ENCODE measurements at regions not wholly inside any gene's neighbourhood (a gene's known extent, or its start where the extent isn't known, plus 50 kb on each side); places are given as distances from the start of the nearest gene placed in this dataset.

- no peak for FAIRE-seq
- TF ChIP-seq POLR2AphosphoS5 (IDR thresholded peaks at IDR 0.05; ENCODE audit: low read depth, low read length), result no peak
- DNase-seq (ENCODE audit: insufficient read length, low spot score), result no peak
These were observed 113.2 kb downstream of the MICALL2 start for GRCh38 chr7:1345796-1346755.

- TF ChIP-seq POU2F2 (IDR thresholded peaks at IDR 0.05; ENCODE audit: low read depth, low read length) (no peak), TAF1 (IDR thresholded peaks at IDR 0.05; ENCODE audit: low read depth, low read length) (no peak), POLR2AphosphoS5 (IDR thresholded peaks at IDR 0.05; ENCODE audit: low read depth, low read length) (no peak), PAX5 (IDR thresholded peaks at IDR 0.05; ENCODE audit: insufficient read depth, low read length, severe bottlenecking) (no peak), POLR2A (IDR thresholded peaks at IDR 0.05; ENCODE audit: low read depth, low read length) (no peak), SPI1 (IDR thresholded peaks at IDR 0.05; ENCODE audit: low read depth, low read length) (no peak)
- FAIRE-seq (no peak), DNase-seq (ENCODE audit: insufficient read length, low spot score) (no peak)
These were observed 112.4 kb downstream of the MICALL2 start for GRCh38 chr7:1346851-1347250.

- TF ChIP-seq POU2F2 (IDR thresholded peaks at IDR 0.05; ENCODE audit: low read depth, low read length) (no peak), TAF1 (IDR thresholded peaks at IDR 0.05; ENCODE audit: low read depth, low read length) (no peak), POLR2AphosphoS5 (IDR thresholded peaks at IDR 0.05; ENCODE audit: low read depth, low read length) (no peak), SPI1 (IDR thresholded peaks at IDR 0.05; ENCODE audit: low read depth, low read length) (no peak), POLR2A (IDR thresholded peaks at IDR 0.05; ENCODE audit: low read depth, low read length) (no peak), PAX5 (IDR thresholded peaks at IDR 0.05; ENCODE audit: insufficient read depth, low read length, severe bottlenecking) (no peak)
- FAIRE-seq (no peak), DNase-seq (ENCODE audit: insufficient read length, low spot score) (no peak)
These were observed 111.0 kb downstream of the MICALL2 start for GRCh38 chr7:1348096-1348822.

GRCh38 chr7:1348823-1349335, 110.4 kb downstream of the MICALL2 start:
- FAIRE-seq, result no peak
- TF ChIP-seq POLR2A (IDR thresholded peaks at IDR 0.05; ENCODE audit: low read depth, low read length), result no peak
- no peak for TF ChIP-seq POLR2AphosphoS5 (IDR thresholded peaks at IDR 0.05; ENCODE audit: low read depth, low read length)
- no peak for TF ChIP-seq SPI1 (IDR thresholded peaks at IDR 0.05; ENCODE audit: low read depth, low read length)
- no peak for TF ChIP-seq TAF1 (IDR thresholded peaks at IDR 0.05; ENCODE audit: low read depth, low read length)
- TF ChIP-seq PAX5 (IDR thresholded peaks at IDR 0.05; ENCODE audit: insufficient read depth, low read length, severe bottlenecking), result no peak
- no peak for TF ChIP-seq POU2F2 (IDR thresholded peaks at IDR 0.05; ENCODE audit: low read depth, low read length)
- no peak for DNase-seq (ENCODE audit: insufficient read length, low spot score)

GRCh38 chr7:1349351-1349761, 109.9 kb downstream of the MICALL2 start:
- no peak for DNase-seq (ENCODE audit: insufficient read length, low spot score)
- no peak for TF ChIP-seq POU2F2 (IDR thresholded peaks at IDR 0.05; ENCODE audit: low read depth, low read length)
- TF ChIP-seq POLR2AphosphoS5 (IDR thresholded peaks at IDR 0.05; ENCODE audit: low read depth, low read length), result no peak
- TF ChIP-seq POLR2A (IDR thresholded peaks at IDR 0.05; ENCODE audit: low read depth, low read length), result no peak
- TF ChIP-seq TAF1 (IDR thresholded peaks at IDR 0.05; ENCODE audit: low read depth, low read length), result no peak
- no peak for TF ChIP-seq PAX5 (IDR thresholded peaks at IDR 0.05; ENCODE audit: insufficient read depth, low read length, severe bottlenecking)
- no peak for TF ChIP-seq SPI1 (IDR thresholded peaks at IDR 0.05; ENCODE audit: low read depth, low read length)
- no peak for FAIRE-seq

GRCh38 chr7:1351881-1352625, 107.2 kb downstream of the MICALL2 start:
- no peak for DNase-seq (ENCODE audit: insufficient read length, low spot score)
- TF ChIP-seq TAF1 (IDR thresholded peaks at IDR 0.05; ENCODE audit: low read depth, low read length), result no peak
- no peak for TF ChIP-seq POLR2A (IDR thresholded peaks at IDR 0.05; ENCODE audit: low read depth, low read length)
- no peak for TF ChIP-seq POU2F2 (IDR thresholded peaks at IDR 0.05; ENCODE audit: low read depth, low read length)
- no peak for TF ChIP-seq SPI1 (IDR thresholded peaks at IDR 0.05; ENCODE audit: low read depth, low read length)
- TF ChIP-seq PAX5 (IDR thresholded peaks at IDR 0.05; ENCODE audit: insufficient read depth, low read length, severe bottlenecking), result no peak
- TF ChIP-seq POLR2AphosphoS5 (IDR thresholded peaks at IDR 0.05; ENCODE audit: low read depth, low read length), result no peak
- no peak for FAIRE-seq

GRCh38 chr7:1352656-1353271, 106.5 kb downstream of the MICALL2 start:
- no peak for DNase-seq (ENCODE audit: insufficient read length, low spot score)
- TF ChIP-seq SPI1 (IDR thresholded peaks at IDR 0.05; ENCODE audit: low read depth, low read length) (no peak), POLR2AphosphoS5 (IDR thresholded peaks at IDR 0.05; ENCODE audit: low read depth, low read length) (no peak), PAX5 (IDR thresholded peaks at IDR 0.05; ENCODE audit: insufficient read depth, low read length, severe bottlenecking) (no peak), POU2F2 (IDR thresholded peaks at IDR 0.05; ENCODE audit: low read depth, low read length) (no peak), TAF1 (IDR thresholded peaks at IDR 0.05; ENCODE audit: low read depth, low read length) (no peak), POLR2A (IDR thresholded peaks at IDR 0.05; ENCODE audit: low read depth, low read length) (no peak)
- FAIRE-seq, result no peak

- TF ChIP-seq PAX5 (IDR thresholded peaks at IDR 0.05; ENCODE audit: insufficient read depth, low read length, severe bottlenecking) (no peak), SPI1 (IDR thresholded peaks at IDR 0.05; ENCODE audit: low read depth, low read length) (no peak), POLR2AphosphoS5 (IDR thresholded peaks at IDR 0.05; ENCODE audit: low read depth, low read length) (no peak), TAF1 (IDR thresholded peaks at IDR 0.05; ENCODE audit: low read depth, low read length) (no peak), POU2F2 (IDR thresholded peaks at IDR 0.05; ENCODE audit: low read depth, low read length) (no peak)
- no peak for FAIRE-seq
- DNase-seq (ENCODE audit: insufficient read length, low spot score), result no peak
These were observed 104.4 kb downstream of the MICALL2 start for GRCh38 chr7:1354661-1355567.

Measured in GM12891 (cell line).